HG02885 (cell line): ENCODE measurements at regions not wholly inside any gene's neighbourhood (a gene's known extent, or its start where the extent isn't known, plus 50 kb on each side); places are given as distances from the start of the nearest gene placed in this dataset.
"Not testable (repeated sequence)": the region's sequence is repeated elsewhere in the genome, so short reads cannot be mapped to it uniquely, and the experiment has no call there.

ENCODE experiments used
- ATAC-seq: cut with Tn5 transposase; IDR thresholded peaks from one replicate; pipeline ENCODE4 v1.9.1; 2021; ENCODE audit warnings: mild to moderate bottlenecking; ENCODE audit not compliant: unreplicated experiment, poor library complexity

- not testable (repeated sequence) for ATAC-seq
Measured at GRCh38 chr1:199533361-199533760, 494.1 kb upstream of the NR5A2 start.

GRCh38 chr1:199545780-199546179 lies 481.7 kb upstream of the NR5A2 start:
- ATAC-seq = peak; percentile 58

- peak; percentile 32 for ATAC-seq
Measured at GRCh38 chr1:199546323-199546722, 481.2 kb upstream of the NR5A2 start.

GRCh38 chr1:199549421-199549820 lies 478.1 kb upstream of the NR5A2 start:
- no peak for ATAC-seq

- no peak for ATAC-seq
Measured at GRCh38 chr1:199550199-199551065, 477.1 kb upstream of the NR5A2 start.

GRCh38 chr1:199551967-199552565 lies 475.4 kb upstream of the NR5A2 start:
- ATAC-seq = peak; percentile 50

- ATAC-seq = no peak
Measured at GRCh38 chr1:199553104-199553503, 474.4 kb upstream of the NR5A2 start.

- ATAC-seq = no peak
Measured at GRCh38 chr1:199561334-199561733, 466.2 kb upstream of the NR5A2 start.

GRCh38 chr1:199573047-199573446 lies 454.5 kb upstream of the NR5A2 start:
- ATAC-seq = no peak

- peak; percentile 51 for ATAC-seq
Measured at GRCh38 chr1:199574950-199575349, 452.6 kb upstream of the NR5A2 start.

GRCh38 chr1:199580300-199580699 lies 447.2 kb upstream of the NR5A2 start:
- no peak for ATAC-seq

GRCh38 chr1:199585392-199585791 lies 442.1 kb upstream of the NR5A2 start:
- no peak for ATAC-seq

- ATAC-seq = peak; percentile 94
Measured at GRCh38 chr1:199590708-199591107, 436.8 kb upstream of the NR5A2 start.

- ATAC-seq = no peak
Measured at GRCh38 chr1:199591468-199591867, 436.0 kb upstream of the NR5A2 start.

- ATAC-seq = no peak
Measured at GRCh38 chr1:199593475-199593874, 434.0 kb upstream of the NR5A2 start.

GRCh38 chr1:199596448-199596847 lies 431.1 kb upstream of the NR5A2 start:
- ATAC-seq = not testable (repeated sequence)

GRCh38 chr1:199597152-199597551 lies 430.4 kb upstream of the NR5A2 start:
- no peak for ATAC-seq

- no peak for ATAC-seq
Measured at GRCh38 chr1:199608414-199608813, 419.1 kb upstream of the NR5A2 start.

- peak; percentile 49 for ATAC-seq
Measured at GRCh38 chr1:199612976-199613774, 414.3 kb upstream of the NR5A2 start.

GRCh38 chr1:199616947-199617346 lies 410.6 kb upstream of the NR5A2 start:
- ATAC-seq = no peak

GRCh38 chr1:199619223-199619622 lies 408.3 kb upstream of the NR5A2 start:
- ATAC-seq = no peak
